Transverse colon (tissue), 4 donors: ENCODE measurements at regions not wholly inside any gene's neighbourhood (a gene's known extent, or its start where the extent isn't known, plus 50 kb on each side); places are given as distances from the start of the nearest gene placed in this dataset.

Source experiments
- CTCF ChIP-seq, 5 experiments: fragments of 200-600 bp in 3 of 5; fragments of 450-650 bp in 2 of 5; sonication (generic) in 3 of 5; IDR thresholded peaks; 1 replicate in 2 of 5; 2 replicates in 3 of 5; pipeline ENCODE4 v1.5.1; 2016 to 2017; ENCODE audit warnings: antibody characterized with exemption in 5 of 5, inconsistent platforms in 3 of 5, mild to moderate bottlenecking in 2 of 5, moderate library complexity in 1 of 5
- POLR2A ChIP-seq: fragments of 450-650 bp; IDR thresholded peaks from one replicate; pipeline ENCODE4 v1.6.1; 2016; ENCODE audit warnings: antibody characterized with exemption, mild to moderate bottlenecking, moderate library complexity
- POLR2AphosphoS5 ChIP-seq, 3 donors: sonication (generic); formaldehyde crosslinking; IDR thresholded peaks; one replicate each; pipeline ENCODE4 v1.6.1; 2016; ENCODE audit warnings: antibody characterized with exemption in 3 of 3

- TF ChIP-seq CTCF (IDR thresholded peaks at IDR 0.05) (no peak), POLR2A (no peak), POLR2AphosphoS5 (IDR thresholded peaks at IDR 0.05) (no peak)
These were observed 50.5 kb upstream of the ADGRG2 start for GRCh38 chrX:19172741-19173140.
